GM23338 (cell line): ENCODE measurements at regions not wholly inside any gene's neighbourhood (a gene's known extent, or its start where the extent isn't known, plus 50 kb on each side); places are given as distances from the start of the nearest gene placed in this dataset.
A peak's percentile ranks its signal among the peaks of the same experiment; 100 is the strongest.

ENCODE experiments used
- ATAC-seq: fragments of 200-7000 bp; cut with Tn5 transposase; 3 replicates; pipeline ENCODE4 v1.9.1; 2020
- DNase-seq: peaks from one replicate; pipeline ENCODE4 v3.0.0-alpha.2; 2015; ENCODE audit warnings: low spot score
- H2AFZ ChIP-seq: fragments of 200-600 bp; sonication (generic); 2 replicates; pipeline ENCODE4 v1.8.0; 2016; ENCODE audit warnings: antibody characterized with exemption, mild to moderate bottlenecking, moderate library complexity
- H3F3A ChIP-seq: fragments of 200-600 bp; sonication (generic); replicated peaks from 2 replicates; pipeline ENCODE4 v1.8.0; 2017; ENCODE audit warnings: antibody characterized with exemption, mixed run types, low read depth
- H3K27ac ChIP-seq: fragments of 200-600 bp; sonication (generic); 2 replicates; pipeline ENCODE4 v1.6.1; 2016; ENCODE audit warnings: low read depth
- H3K27me3 ChIP-seq: fragments of 200-600 bp; sonication (generic); 2 replicates; pipeline ENCODE4 v1.8.0; 2016; ENCODE audit warnings: mild to moderate bottlenecking, mixed run types, moderate library complexity; ENCODE audit not compliant: insufficient read depth
- H3K36me3 ChIP-seq: fragments of 200-600 bp; sonication (generic); 2 replicates; pipeline ENCODE4 v1.8.0; 2016; ENCODE audit warnings: mild to moderate bottlenecking; ENCODE audit not compliant: insufficient read depth
- H3K4me1 ChIP-seq: fragments of 200-600 bp; sonication (generic); 2 replicates; pipeline ENCODE4 v1.8.0; 2016; ENCODE audit warnings: mild to moderate bottlenecking, moderate library complexity; ENCODE audit not compliant: insufficient read depth
- H3K4me2 ChIP-seq: fragments of 200-600 bp; sonication (generic); 2 replicates; pipeline ENCODE4 v1.7.1; 2017; ENCODE audit warnings: mixed run types
- H3K4me3 ChIP-seq: fragments of 200-600 bp; sonication (generic); 2 replicates; pipeline ENCODE4 v1.6.1; 2016; ENCODE audit warnings: mixed run types
- H3K79me2 ChIP-seq: fragments of 200-600 bp; sonication (generic); replicated peaks from 2 replicates; pipeline ENCODE4 v1.8.0; 2017; ENCODE audit warnings: mild to moderate bottlenecking; ENCODE audit not compliant: insufficient read depth
- H3K9me2 ChIP-seq: fragments of 200-600 bp; sonication (generic); 2 replicates; pipeline ENCODE4 v1.8.0; 2017; ENCODE audit not compliant: insufficient read depth
- H4K20me1 ChIP-seq: fragments of 200-600 bp; sonication (generic); replicated peaks from 2 replicates; pipeline ENCODE4 v1.8.0; 2017; ENCODE audit warnings: mild to moderate bottlenecking; ENCODE audit not compliant: insufficient read depth
- H3K27ac Mint-ChIP-seq: 2 replicates; pipeline ENCODE4 v1.8.0; 2020; ENCODE audit warnings: inconsistent platforms, mild to moderate bottlenecking, moderate library complexity, mixed read lengths
- H3K27me3 Mint-ChIP-seq: 3 replicates; pipeline ENCODE4 v1.8.0; 2022; ENCODE audit warnings: low read depth, mild to moderate bottlenecking, moderate library complexity, mixed read lengths, inconsistent platforms; ENCODE audit not compliant: insufficient read depth, poor library complexity
- H3K36me3 Mint-ChIP-seq: 3 replicates; pipeline ENCODE4 v1.8.0; 2021; ENCODE audit warnings: low read depth, mild to moderate bottlenecking, inconsistent platforms, moderate library complexity, mixed read lengths
- H3K4me1 Mint-ChIP-seq: 3 replicates; pipeline ENCODE4 v1.8.0; 2020; ENCODE audit warnings: mild to moderate bottlenecking, inconsistent platforms, mixed read lengths
- H3K4me3 Mint-ChIP-seq: 3 replicates; pipeline ENCODE4 v1.8.0; 2021; ENCODE audit warnings: moderate library complexity, mild to moderate bottlenecking, inconsistent platforms, mixed read lengths
- H3K9me3 Mint-ChIP-seq: 3 replicates; pipeline ENCODE4 v1.8.0; 2020; ENCODE audit warnings: moderate library complexity, mild to moderate bottlenecking, inconsistent platforms, mixed read lengths
- CREB1 ChIP-seq: fragments of 250-450 bp; sonication (Bioruptor Pico); IDR thresholded peaks from 2 replicates; pipeline ENCODE4 v1.5.0; 2020; ENCODE audit warnings: low read depth, mild to moderate bottlenecking, moderate library complexity
- CTCF ChIP-seq, 2 experiments: fragments of 200-600 bp in 1 of 2; sonication (generic) in 1 of 2; conservative IDR thresholded peaks; 2 replicates each; pipeline versions ENCODE4 v1.5.1 to v1.6.1; 2016 to 2017; ENCODE audit warnings: antibody characterized with exemption in 2 of 2, low read depth in 2 of 2, mild to moderate bottlenecking in 2 of 2, moderate library complexity in 1 of 2
- ETS1 ChIP-seq: IDR thresholded peaks from 2 replicates; pipeline ENCODE4 v1.6.1; 2016; ENCODE audit warnings: antibody characterized with exemption
- EZH2 ChIP-seq: fragments of 200-600 bp; sonication (generic); IDR thresholded peaks from one replicate; pipeline ENCODE4 v1.8.0; 2017; ENCODE audit warnings: antibody characterized with exemption, mild to moderate bottlenecking, low read depth; ENCODE audit not compliant: unreplicated experiment
- EZH2phosphoT487 ChIP-seq: fragments of 200-600 bp; sonication (generic); IDR thresholded peaks from one replicate; pipeline ENCODE4 v1.8.1; 2018; ENCODE audit warnings: antibody characterized with exemption; ENCODE audit not compliant: unreplicated experiment
- JUNB ChIP-seq: IDR thresholded peaks from one replicate; pipeline ENCODE4 v1.6.1; 2016; ENCODE audit warnings: antibody characterized with exemption; ENCODE audit not compliant: unreplicated experiment
- NANOG ChIP-seq: IDR thresholded peaks from 2 replicates; pipeline ENCODE4 v1.6.1; 2016; ENCODE audit warnings: antibody characterized with exemption, borderline replicate concordance
- POLR2AphosphoS5 ChIP-seq: IDR thresholded peaks from 2 replicates; pipeline ENCODE4 v1.6.1; 2016; ENCODE audit warnings: antibody characterized with exemption, low read depth
- REST ChIP-seq: IDR thresholded peaks from one replicate; pipeline ENCODE4 v1.6.1; 2018; ENCODE audit warnings: antibody characterized with exemption; ENCODE audit not compliant: unreplicated experiment
- STAT1 ChIP-seq: IDR thresholded peaks from one replicate; pipeline ENCODE4 v1.6.1; 2016; ENCODE audit warnings: antibody characterized with exemption; ENCODE audit not compliant: unreplicated experiment
- ZNF114 ChIP-seq: fragments of 250-450 bp; sonication (Bioruptor Pico); IDR thresholded peaks from 2 replicates; pipeline ENCODE4 v1.5.0; 2020; ENCODE audit warnings: mild to moderate bottlenecking, moderate library complexity
- ZNF331 ChIP-seq: fragments of 250-450 bp; sonication (Bioruptor Pico); IDR thresholded peaks from 2 replicates; pipeline ENCODE4 v1.5.0; 2020; ENCODE audit warnings: low read depth, mild to moderate bottlenecking, moderate library complexity
- ZNF462 ChIP-seq: fragments of 250-450 bp; sonication (Bioruptor Pico); IDR thresholded peaks from 2 replicates; pipeline ENCODE4 v1.5.0; 2020; ENCODE audit warnings: mild to moderate bottlenecking, moderate library complexity

GRCh38 chr3:124263168-124263567, 271.2 kb upstream of the ROPN1 start:
- H3K36me3 ChIP-seq = no peaks in the 10 kb centered on the region
- H3K4me2 ChIP-seq = no peak overlapping the region
- no peaks in the 10 kb centered on the region for H4K20me1 ChIP-seq
- H3K4me3 ChIP-seq = no peak overlapping the region
- no peaks in the 10 kb centered on the region for H3F3A ChIP-seq
- no peaks in the 10 kb centered on the region for H3K27me3 ChIP-seq
- peak overlapping the region; percentile 72 for H3K27ac Mint-ChIP-seq
- no peaks in the 10 kb centered on the region for H3K27me3 Mint-ChIP-seq
- H3K79me2 ChIP-seq = no peaks in the 10 kb centered on the region
- peaks cover 9% of the 10 kb centered on the region for H3K4me1 Mint-ChIP-seq
- H3K4me1 ChIP-seq = no peaks in the 10 kb centered on the region
- H3K36me3 Mint-ChIP-seq = no peaks in the 10 kb centered on the region
- no peak overlapping the region for H3K27ac ChIP-seq
- no peak overlapping the region for H2AFZ ChIP-seq
- H3K9me2 ChIP-seq = no peaks in the 10 kb centered on the region
- TF ChIP-seq STAT1 (no peak), CTCF (conservative IDR thresholded peaks at IDR 0.05; ENCODE audit: low read depth in 2 of 2) (no peak), REST (no peak), EZH2 (no peak), EZH2phosphoT487 (no peak), ZNF462 (CRISPR knock-in tag) (no peak), JUNB (no peak), ETS1 (no peak), POLR2AphosphoS5 (no peak), NANOG (no peak), CREB1 (CRISPR knock-in tag) (no peak), ZNF331 (no peak), ZNF114 (CRISPR knock-in tag) (no peak)
- no peak overlapping the region for H3K4me3 Mint-ChIP-seq
- ATAC-seq (no peak), DNase-seq (no peak)
- H3K9me3 Mint-ChIP-seq = no peaks in the 10 kb centered on the region
